SK-N-SH (cell line): ENCODE measurements at regions not wholly inside any gene's neighbourhood (a gene's known extent, or its start where the extent isn't known, plus 50 kb on each side); places are given as distances from the start of the nearest gene placed in this dataset.

ENCODE experiments used
- CTCF ChIA-PET: fragments of 300-600, 350-600 bp; formaldehyde crosslinking; extraction: SDS; loops from one replicate; lab custom pipeline; 2021; lab: Yijun Ruan, JAX
- POLR2A ChIA-PET: fragments of 350-600 bp; sonication (Branson Sonifier 250); formaldehyde crosslinking; extraction: SDS; loops from one replicate; lab custom pipeline; 2020; ENCODE audit warnings: antibody characterized with exemption, inconsistent platforms; lab: Yijun Ruan, JAX
- DNase-seq: peaks from one replicate; pipeline ENCODE4 v3.0.0; 2012
- H2AFZ ChIP-seq: fragments of 200-600 bp; sonication (generic); 2 replicates; pipeline ENCODE4 v1.8.1; 2016; ENCODE audit warnings: antibody characterized with exemption, mild to moderate bottlenecking, low read depth
- H3F3A ChIP-seq: fragments of 200-600 bp; sonication (generic); replicated peaks from 2 replicates; pipeline ENCODE3; 2016; ENCODE audit warnings: antibody characterized with exemption, mild to moderate bottlenecking; ENCODE audit not compliant: insufficient read depth
- H3K27ac ChIP-seq, 2 experiments: fragments of 200-500 bp in 1 of 2; fragments of 200-600 bp in 1 of 2; sonication (Bioruptor generic) in 1 of 2; sonication (generic), shearing (Covaris generic) in 1 of 2; 2 replicates each; pipeline versions ENCODE4 v1.5.1 to v1.6.1; 2014 to 2016; ENCODE audit warnings: low read depth in 2 of 2, inconsistent platforms in 1 of 2, low read length in 1 of 2, mild to moderate bottlenecking in 1 of 2, mixed read lengths in 1 of 2
- H3K27me3 ChIP-seq: fragments of 200-600 bp; sonication (generic), shearing (Covaris generic); 2 replicates; pipeline ENCODE4 v1.6.1; 2016; ENCODE audit warnings: mixed run types; ENCODE audit not compliant: insufficient read depth
- H3K36me3 ChIP-seq, 2 experiments: fragments of 200-500 bp in 1 of 2; fragments of 200-600 bp in 1 of 2; sonication (Bioruptor generic) in 1 of 2; sonication (generic) in 1 of 2; replicated peaks in 1 of 2; 2 replicates each; pipeline versions ENCODE3 to v1.5.1; 2014 to 2016; ENCODE audit warnings: low read length in 1 of 2, mild to moderate bottlenecking in 1 of 2; ENCODE audit not compliant: insufficient read depth in 2 of 2, control insufficient read depth in 1 of 2
- H3K4me1 ChIP-seq, 2 experiments: fragments of 200-500 bp in 1 of 2; fragments of 200-600 bp in 1 of 2; sonication (Bioruptor generic) in 1 of 2; sonication (generic), shearing (Covaris generic) in 1 of 2; 2 replicates each; pipeline versions ENCODE4 v1.5.1 to v1.6.1; 2014 to 2016; ENCODE audit warnings: low read depth in 1 of 2, low read length in 1 of 2, mixed run types in 1 of 2; ENCODE audit not compliant: insufficient read depth in 2 of 2, control insufficient read depth in 1 of 2
- H3K4me2 ChIP-seq: fragments of 200-600 bp; sonication (generic), shearing (Covaris generic); 2 replicates; pipeline ENCODE4 v1.6.1; 2017; ENCODE audit warnings: mixed run types
- H3K4me3 ChIP-seq, 2 experiments: fragments of 200-500 bp in 1 of 2; fragments of 200-600 bp in 1 of 2; sonication (Bioruptor generic) in 1 of 2; sonication (generic), shearing (Covaris generic) in 1 of 2; 2 replicates each; pipeline versions ENCODE4 v1.5.1 to v1.8.1; 2014 to 2016; ENCODE audit warnings: low read depth in 2 of 2, inconsistent platforms in 1 of 2, low read length in 1 of 2, mild to moderate bottlenecking in 1 of 2, mixed read lengths in 1 of 2, moderate library complexity in 1 of 2
- H3K79me2 ChIP-seq: fragments of 200-600 bp; sonication (generic); 2 replicates; pipeline ENCODE4 v1.8.1; 2017; ENCODE audit warnings: mild to moderate bottlenecking; ENCODE audit not compliant: insufficient read depth
- H3K9ac ChIP-seq: fragments of 200-600 bp; sonication (generic); 2 replicates; pipeline ENCODE4 v1.6.1; 2017; ENCODE audit warnings: mixed run types
- H3K9me2 ChIP-seq: fragments of 200-600 bp; sonication (generic); 2 replicates; pipeline ENCODE4 v1.6.1; 2017; ENCODE audit warnings: mixed run types
- H3K9me3 ChIP-seq: fragments of 200-600 bp; sonication (generic); 2 replicates; pipeline ENCODE4 v1.6.1; 2017; ENCODE audit warnings: mixed run types, mild to moderate bottlenecking, moderate library complexity
- H4K20me1 ChIP-seq: fragments of 200-600 bp; sonication (generic); 2 replicates; pipeline ENCODE4 v1.6.1; 2017; ENCODE audit warnings: mild to moderate bottlenecking, mixed run types; ENCODE audit not compliant: insufficient read depth
- CHD2 ChIP-seq: fragments of 150-350 bp; IDR thresholded peaks from 2 replicates; pipeline ENCODE4 v1.6.1; 2018; ENCODE audit warnings: low read length; ENCODE audit not compliant: partially characterized antibody
- ELF1 ChIP-seq: IDR thresholded peaks from 2 replicates; pipeline ENCODE4 v1.4.0; 2012
- MAX ChIP-seq: IDR thresholded peaks from 2 replicates; pipeline ENCODE4 v1.4.0; 2012; ENCODE audit warnings: low read depth
- MEF2A ChIP-seq: IDR thresholded peaks from 2 replicates; pipeline ENCODE4 v1.4.0; 2012; ENCODE audit warnings: low read depth, borderline replicate concordance
- MXI1 ChIP-seq: IDR thresholded peaks from 2 replicates; pipeline ENCODE4 v1.6.1; 2012; ENCODE audit warnings: mild to moderate bottlenecking, low read depth, low read length, improper control_type of control experiment
- POLR2AphosphoS5 ChIP-seq: IDR thresholded peaks from 2 replicates; pipeline ENCODE4 v1.6.1; 2012; ENCODE audit warnings: low read depth, low read length
- RAD21 ChIP-seq: IDR thresholded peaks from 2 replicates; pipeline ENCODE4 v1.6.1; 2012; ENCODE audit warnings: mild to moderate bottlenecking, low read length
- SMC3 ChIP-seq: IDR thresholded peaks from 2 replicates; pipeline ENCODE4 v1.6.1; 2012; ENCODE audit warnings: low read depth, low read length, improper control_type of control experiment
- TAF1 ChIP-seq: IDR thresholded peaks from 2 replicates; pipeline ENCODE4 v1.6.1; 2012; ENCODE audit warnings: low read depth, mild to moderate bottlenecking, low read length, moderate library complexity, borderline replicate concordance
- TEAD4 ChIP-seq: IDR thresholded peaks from 2 replicates; pipeline ENCODE4 v1.4.0; 2012; ENCODE audit warnings: mild to moderate bottlenecking, borderline replicate concordance; ENCODE audit not compliant: insufficient read depth
- ZBTB33 ChIP-seq: IDR thresholded peaks from 2 replicates; pipeline ENCODE4 v1.4.0; 2012; ENCODE audit warnings: low read depth, borderline replicate concordance
- WGBS: methylation state at CpG from one replicate; pipeline ENCODE4 v1.1.6; 2017; ENCODE audit warnings: low lambda C conversion rate; 5-methylcytosine and 5-hydroxymethylcytosine counted together

- Histone ChIP-seq H3K9me2 (no peaks in the 10 kb centered on the region), H3K27me3 (no peaks in the 10 kb centered on the region), H3K36me3 (no peaks in the 10 kb centered on the region), H4K20me1 (no peaks in the 10 kb centered on the region), H3K4me2 (no peak overlapping the region), H3K79me2 (no peaks in the 10 kb centered on the region), H3K9me3 (no peaks in the 10 kb centered on the region), H3F3A (no peaks in the 10 kb centered on the region), H3K4me3 (no peak overlapping the region), H3K27ac (no peak overlapping the region), H2AFZ (no peak overlapping the region), H3K4me1 (no peaks in the 10 kb centered on the region; a peak in 1 of 4 replicates), H3K9ac (no peak overlapping the region)
- TF ChIP-seq TEAD4 (no peak), TAF1 (no peak), RAD21 (no peak), MEF2A (no peak), ELF1 (no peak), SMC3 (no peak)
- CTCF ChIA-PET: no interaction called here
- POLR2A ChIA-PET: no interaction called here
- WGBS: 43% methylated on average over 5 of the region's 5 CpGs
- no peak for DNase-seq
Observed at GRCh38 chr12:30484658-30485057, 211.0 kb downstream of the IPO8 start.

- H3K4me2 ChIP-seq: no peak overlapping the region
- no peaks in the 10 kb centered on the region for H3K9me3 ChIP-seq
- no peaks in the 10 kb centered on the region for H3K9me2 ChIP-seq
- no peaks in the 10 kb centered on the region for H4K20me1 ChIP-seq
- H3K27ac ChIP-seq: no peak overlapping the region
- CTCF ChIA-PET: no interaction called here
- no peaks in the 10 kb centered on the region for H3K79me2 ChIP-seq
- DNase-seq: no peak
- no peaks in the 10 kb centered on the region for H3F3A ChIP-seq
- H3K9ac ChIP-seq: no peak overlapping the region
- POLR2A ChIA-PET: no interaction called here
- H3K36me3 ChIP-seq: no peaks in the 10 kb centered on the region
- no peaks in the 10 kb centered on the region for H3K27me3 ChIP-seq
- H3K4me3 ChIP-seq: no peak overlapping the region
- TF ChIP-seq ELF1 (no peak), MXI1 (no peak), MAX (no peak)
- 64% methylated on average over 1 of the region's 1 CpG for WGBS
- H2AFZ ChIP-seq: no peak overlapping the region
- H3K4me1 ChIP-seq: no peaks in the 10 kb centered on the region; a peak in 1 of 4 replicates
Observed at GRCh38 chr12:30482650-30483049, 213.0 kb downstream of the IPO8 start.

GRCh38 chr12:30473274-30473673 is 222.4 kb downstream of the IPO8 start:
- no peaks in the 10 kb centered on the region for H3K27me3 ChIP-seq
- H4K20me1 ChIP-seq: no peaks in the 10 kb centered on the region
- no peaks in the 10 kb centered on the region for H3K9me2 ChIP-seq
- H3K4me1 ChIP-seq: no peaks in the 10 kb centered on the region
- TF ChIP-seq CHD2 (no peak), ZBTB33 (no peak), POLR2AphosphoS5 (no peak)
- no peaks in the 10 kb centered on the region for H3K9me3 ChIP-seq
- DNase-seq: no peak
- H3F3A ChIP-seq: no peaks in the 10 kb centered on the region
- no peak overlapping the region for H3K27ac ChIP-seq
- no peak overlapping the region for H3K4me3 ChIP-seq
- ChIA-PET CTCF (no interaction called here), POLR2A (no interaction called here)
- no peak overlapping the region for H3K9ac ChIP-seq
- H2AFZ ChIP-seq: no peak overlapping the region
- no peaks in the 10 kb centered on the region for H3K36me3 ChIP-seq
- no peak overlapping the region for H3K4me2 ChIP-seq
- WGBS: 6% methylated on average over 2 of the region's 2 CpGs
- no peaks in the 10 kb centered on the region for H3K79me2 ChIP-seq
